GM18867 (cell line): ENCODE measurements at regions not wholly inside any gene's neighbourhood (a gene's known extent, or its start where the extent isn't known, plus 50 kb on each side); places are given as distances from the start of the nearest gene placed in this dataset.
"Not testable (repeated sequence)": the region's sequence is repeated elsewhere in the genome, so short reads cannot be mapped to it uniquely, and the experiment has no call there.

Source experiments
- ATAC-seq: cut with Tn5 transposase; IDR thresholded peaks from one replicate; pipeline ENCODE4 v1.9.1; 2021; ENCODE audit warnings: mild to moderate bottlenecking, moderate library complexity; ENCODE audit not compliant: unreplicated experiment

DNA sequence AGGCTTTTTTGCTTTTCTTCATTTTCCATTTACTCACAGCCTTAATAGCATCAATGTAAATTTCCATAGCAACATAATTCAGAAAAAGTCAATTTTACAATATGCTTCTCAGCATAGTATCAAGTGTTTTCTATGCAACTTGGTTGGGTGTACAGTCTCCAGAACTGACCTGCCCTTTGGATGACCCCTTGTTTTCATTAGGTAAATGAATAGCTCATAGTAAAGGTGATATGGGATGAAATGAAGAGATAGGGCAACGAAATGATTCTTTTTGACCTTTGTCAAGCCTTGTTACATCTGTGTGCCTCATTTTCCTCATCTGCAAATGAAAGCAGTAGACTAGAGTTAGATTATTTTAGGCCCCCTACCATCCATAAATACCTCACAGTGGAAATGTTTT is 1081.0 kb downstream of the TMTC2 start:
- no peak for ATAC-seq

DNA sequence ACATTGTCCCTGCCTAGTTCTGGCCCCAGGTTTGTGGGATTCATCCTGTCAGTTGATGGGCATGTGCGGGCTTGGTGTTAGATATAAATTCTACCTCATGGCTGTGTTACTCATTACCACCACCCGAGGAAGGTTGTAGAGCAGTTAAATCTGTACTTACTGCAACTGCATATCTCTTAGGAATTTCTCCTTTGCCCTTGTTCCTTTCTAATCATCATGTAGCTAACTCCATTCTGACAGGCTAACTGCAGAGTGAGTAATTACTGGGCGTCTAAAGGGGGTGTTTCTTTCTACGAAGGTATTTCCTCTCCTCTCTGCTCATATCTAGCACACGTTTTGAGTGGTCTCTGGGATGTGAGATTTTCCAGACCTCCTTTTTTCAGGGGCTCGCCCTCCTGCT is 1076.7 kb downstream of the TMTC2 start:
- no peak for ATAC-seq

DNA sequence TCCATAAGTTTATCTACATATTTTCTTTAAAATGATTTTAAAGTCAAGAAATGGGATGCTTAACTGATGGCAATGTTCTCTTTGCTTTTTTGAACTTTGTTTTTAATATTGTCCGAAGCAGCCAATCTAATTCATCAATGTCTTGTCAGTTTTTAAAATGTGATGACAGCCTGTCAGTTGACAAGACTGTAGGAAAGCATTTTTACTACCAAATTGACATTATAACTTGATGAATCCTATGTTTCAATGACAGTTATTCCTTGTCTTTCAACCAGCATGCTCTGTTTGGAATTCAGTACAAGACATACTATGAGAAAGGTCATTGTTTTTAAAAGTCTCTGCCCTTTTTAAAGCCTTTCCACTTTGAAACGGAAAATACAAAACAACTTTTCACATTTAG is 1073.2 kb downstream of the TMTC2 start:
- ATAC-seq = no peak

DNA sequence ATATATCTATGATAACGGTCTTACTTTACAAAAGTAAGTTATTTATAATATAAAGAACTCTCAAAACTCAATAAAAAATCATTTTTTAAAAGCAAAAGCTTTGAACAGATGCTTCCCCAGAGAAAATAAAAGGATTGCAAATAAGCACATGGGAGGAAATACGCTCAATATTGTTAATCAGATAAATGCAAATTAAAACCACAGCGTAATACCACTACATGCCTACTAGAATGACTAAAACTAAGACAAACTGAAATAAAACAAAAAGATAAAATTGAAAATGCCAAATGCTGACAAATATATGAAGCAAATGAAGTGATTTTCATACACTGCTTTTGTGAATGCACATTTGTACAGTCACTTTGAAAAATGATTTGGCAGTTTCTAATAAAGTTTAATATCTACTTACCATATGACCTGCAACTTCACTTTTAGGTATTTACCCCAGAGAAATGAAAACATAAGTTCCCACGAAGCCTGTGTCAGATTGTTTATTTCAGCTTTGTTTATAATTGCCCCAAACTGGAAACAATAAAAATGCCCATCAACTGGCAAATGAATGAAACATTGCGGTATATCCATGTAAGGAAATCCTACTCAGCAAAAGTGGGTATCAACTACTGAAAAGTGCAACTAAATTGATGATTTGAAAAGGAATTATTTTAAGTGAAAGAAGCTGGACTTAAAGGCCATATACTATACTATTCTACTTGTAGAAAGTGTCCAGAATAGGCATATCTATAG is 1072.4 kb downstream of the TMTC2 start:
- ATAC-seq = no peak

DNA sequence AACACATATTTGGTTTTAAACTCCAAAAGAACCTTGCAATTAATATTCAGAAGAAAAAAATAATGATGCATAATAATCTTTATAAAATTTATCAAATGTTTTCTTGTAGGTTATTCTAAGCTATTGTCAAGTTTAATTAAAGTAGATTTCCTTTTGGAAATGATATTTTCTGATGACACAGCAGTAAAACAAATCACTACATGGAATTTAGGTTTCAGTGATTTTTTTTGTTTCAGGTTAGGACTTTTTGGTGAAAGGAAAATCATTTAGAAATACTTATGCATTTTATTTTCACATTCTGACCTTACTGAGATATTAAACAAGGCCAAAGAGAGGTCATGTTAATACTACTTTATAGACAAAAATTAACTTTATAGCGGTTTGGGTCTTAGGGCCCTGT is 1067.2 kb downstream of the TMTC2 start:
- ATAC-seq = no peak

DNA sequence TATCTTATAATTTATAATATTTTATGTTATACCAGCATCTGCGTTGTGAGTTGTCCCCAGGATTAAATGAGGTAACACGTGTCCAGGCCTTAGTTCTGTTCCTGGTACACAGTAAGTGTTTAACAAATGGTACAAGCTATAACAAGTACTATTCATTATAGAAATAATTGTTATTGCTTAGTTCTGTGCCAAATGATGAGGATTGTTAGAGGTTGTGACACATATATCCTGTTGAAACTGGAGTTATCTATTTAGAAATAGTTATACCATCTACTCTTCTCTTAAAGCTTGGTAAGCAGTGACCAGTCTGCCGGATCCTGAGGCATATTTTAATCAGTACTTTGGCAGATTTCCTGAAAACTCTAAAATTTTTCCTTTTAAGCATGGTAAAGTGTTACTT is 1066.5 kb downstream of the TMTC2 start:
- no peak for ATAC-seq

DNA sequence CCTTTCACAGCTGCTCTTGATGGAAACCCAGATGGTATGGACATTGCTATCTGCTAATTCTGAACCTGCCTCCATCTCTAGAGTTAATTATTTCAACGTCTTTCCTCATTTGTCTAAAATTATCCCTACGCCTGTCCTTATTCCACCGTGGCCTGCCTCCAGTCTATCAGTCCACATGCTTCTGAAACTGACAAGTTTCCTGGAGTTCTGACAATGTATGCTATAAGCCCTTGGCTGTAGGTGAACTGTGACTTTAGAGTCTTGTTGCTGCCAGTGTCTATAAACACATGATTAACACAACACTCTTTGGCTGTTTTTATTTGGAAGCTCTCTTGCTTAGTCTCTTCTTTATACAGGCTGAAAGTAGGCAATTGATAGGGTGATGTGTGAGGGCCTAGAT is 1052.9 kb downstream of the TMTC2 start:
- ATAC-seq = no peak

DNA sequence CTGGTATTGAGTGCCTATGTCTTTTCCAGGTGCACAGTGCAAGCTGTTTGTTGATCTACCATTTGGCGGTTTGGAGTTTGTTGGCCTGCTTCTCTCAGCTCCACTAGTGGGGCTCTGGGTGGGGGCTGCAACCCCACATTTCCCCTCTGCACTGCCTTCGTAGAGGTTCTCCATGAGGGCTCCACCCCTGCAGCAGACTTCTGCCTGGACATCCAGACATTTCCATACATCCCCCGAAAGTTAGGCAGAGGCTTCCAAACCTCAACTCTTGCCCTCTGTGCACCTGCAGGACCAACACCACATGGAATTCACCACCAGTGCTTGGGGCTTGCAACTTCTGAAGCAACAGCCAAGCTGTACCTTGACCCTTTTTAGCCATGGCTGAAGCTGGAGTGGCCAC is 1024.1 kb downstream of the TMTC2 start:
- ATAC-seq = no peak

DNA sequence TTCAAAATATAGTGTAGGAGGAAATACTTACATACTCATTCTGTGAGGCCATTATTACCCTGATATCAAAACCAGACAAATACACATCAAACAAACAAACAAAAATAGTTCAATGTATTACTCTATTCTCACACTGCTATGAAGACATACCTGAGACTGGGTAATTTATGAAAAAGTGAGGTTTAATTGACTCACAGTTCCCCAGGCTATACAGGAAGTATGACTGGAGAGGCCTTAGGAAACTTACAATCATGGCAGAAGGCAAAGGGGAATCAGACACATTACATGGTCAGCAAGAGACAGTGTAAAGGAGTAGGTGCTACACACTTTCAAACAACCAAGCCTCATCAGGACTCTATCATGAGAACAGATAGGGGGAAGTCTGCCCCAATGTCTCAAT is 1023.2 kb downstream of the TMTC2 start:
- ATAC-seq = no peak

DNA sequence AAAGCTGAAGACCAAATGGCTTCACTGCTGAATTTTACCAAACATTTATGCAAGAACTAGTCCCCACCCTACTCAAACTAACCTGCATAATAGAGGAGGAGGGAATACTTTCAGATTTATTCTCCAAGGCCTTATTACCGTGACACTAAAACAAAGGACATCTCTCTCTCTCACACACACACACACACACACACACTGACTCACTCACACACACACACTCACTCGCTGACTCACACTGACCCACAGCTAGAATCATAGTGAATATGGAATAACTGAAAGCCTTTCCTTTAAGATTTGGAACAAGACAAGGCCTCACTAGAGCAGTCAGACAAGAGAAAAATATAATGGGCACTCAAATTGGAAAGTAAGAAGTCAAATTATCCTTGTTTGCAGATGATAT is 1014.1 kb downstream of the TMTC2 start:
- ATAC-seq = no peak

DNA sequence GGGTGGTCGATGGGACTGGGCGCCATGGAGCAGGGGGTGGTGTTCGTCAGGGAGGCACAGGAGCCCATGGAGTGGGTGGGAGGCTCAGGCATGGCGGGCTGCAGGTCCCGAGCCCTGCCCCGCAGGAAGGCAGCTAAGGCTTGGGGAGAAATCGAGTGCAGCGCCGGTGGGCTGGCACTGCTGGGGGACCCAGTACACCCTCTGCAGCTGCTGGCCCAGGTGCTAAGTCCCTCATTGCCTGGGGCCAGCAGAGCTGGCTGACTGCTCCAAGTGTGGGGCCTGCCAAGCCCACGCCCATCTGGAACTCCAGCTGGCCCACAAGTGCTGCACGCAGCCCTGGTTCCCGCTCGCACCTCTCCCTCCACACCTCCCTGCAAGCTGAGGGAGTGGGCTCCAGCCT is 1009.6 kb downstream of the TMTC2 start:
- ATAC-seq = not testable (repeated sequence)

DNA sequence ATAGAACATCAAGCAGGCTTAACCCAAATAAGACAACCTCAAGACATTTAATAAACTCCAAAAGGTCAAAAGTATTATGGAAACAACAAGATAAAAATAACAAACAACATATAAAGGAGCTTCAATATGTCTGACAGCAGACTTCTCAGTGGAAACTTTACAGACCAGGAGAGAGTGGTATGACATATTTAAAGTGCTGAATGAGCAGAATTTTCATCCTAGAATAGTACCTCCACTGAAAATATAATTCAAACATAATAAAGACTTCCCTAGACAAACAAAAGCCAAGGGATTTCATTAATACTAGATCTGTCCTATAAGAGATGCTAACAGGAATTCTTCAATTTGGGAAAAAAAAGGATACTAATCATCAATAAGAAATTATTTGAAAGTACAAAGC is 1005.0 kb downstream of the TMTC2 start:
- no peak for ATAC-seq

DNA sequence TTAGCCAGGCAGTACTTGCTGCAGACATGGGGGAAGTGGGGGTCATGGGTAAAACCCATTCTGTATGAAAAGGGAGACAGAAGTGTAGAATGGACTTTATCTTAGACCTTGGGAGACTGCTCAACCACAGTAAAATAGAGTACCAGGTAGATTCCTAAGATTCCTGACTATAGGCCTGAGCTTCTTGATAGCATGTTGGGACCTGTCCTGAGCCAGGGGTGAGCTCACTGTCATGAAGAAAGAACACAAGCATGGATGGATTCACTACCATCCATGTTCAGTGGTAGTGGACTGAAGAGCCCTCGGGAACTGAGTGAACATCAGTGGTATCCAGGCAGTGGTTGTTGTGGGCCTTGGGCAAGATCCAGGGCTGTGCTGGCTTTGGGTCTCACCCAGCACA is 1003.8 kb downstream of the TMTC2 start:
- ATAC-seq = no peak

DNA sequence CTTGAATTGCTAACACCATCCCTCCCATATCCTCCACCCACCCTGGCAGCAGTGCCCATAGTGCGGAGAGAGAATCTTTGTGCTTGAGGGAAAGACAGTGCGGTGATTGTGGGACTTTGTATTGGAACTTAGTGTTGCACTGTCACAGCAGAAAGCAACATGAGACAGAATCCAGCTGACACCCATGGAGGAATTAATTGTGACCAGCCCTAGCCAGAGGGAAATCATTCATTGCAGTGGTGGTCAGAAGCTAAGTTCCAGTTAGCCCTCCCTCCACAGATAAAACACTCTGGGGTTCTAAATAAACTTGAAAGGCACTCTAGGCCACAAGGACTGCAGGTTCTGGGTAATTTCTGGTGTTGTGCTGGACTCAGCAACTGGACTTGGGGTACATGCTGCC is 1002.6 kb downstream of the TMTC2 start:
- no peak for ATAC-seq

DNA sequence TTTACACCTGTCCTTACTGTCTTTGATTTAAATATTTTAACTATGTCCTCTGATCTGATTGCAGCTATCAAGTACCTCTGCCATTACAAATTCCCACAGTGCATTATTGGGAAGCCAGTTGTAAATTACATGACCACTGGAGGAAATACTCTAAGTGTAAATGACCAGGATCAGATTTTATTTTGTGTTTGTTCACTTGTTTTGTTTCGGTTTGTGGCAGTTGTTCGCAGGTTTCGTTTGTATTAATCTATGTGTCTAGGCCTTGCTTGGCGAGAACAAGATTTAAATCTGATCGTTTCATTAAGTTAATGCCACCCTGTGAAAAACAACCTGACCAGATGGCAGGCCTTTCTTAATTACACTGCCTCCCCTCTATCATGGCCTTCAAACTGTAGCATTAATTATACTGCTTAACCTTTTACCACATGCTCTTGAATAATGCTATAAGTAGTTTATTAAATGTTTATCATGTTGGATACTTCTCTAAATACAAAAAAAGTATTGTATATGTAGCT is 990.1 kb downstream of the TMTC2 start:
- ATAC-seq = no peak

DNA sequence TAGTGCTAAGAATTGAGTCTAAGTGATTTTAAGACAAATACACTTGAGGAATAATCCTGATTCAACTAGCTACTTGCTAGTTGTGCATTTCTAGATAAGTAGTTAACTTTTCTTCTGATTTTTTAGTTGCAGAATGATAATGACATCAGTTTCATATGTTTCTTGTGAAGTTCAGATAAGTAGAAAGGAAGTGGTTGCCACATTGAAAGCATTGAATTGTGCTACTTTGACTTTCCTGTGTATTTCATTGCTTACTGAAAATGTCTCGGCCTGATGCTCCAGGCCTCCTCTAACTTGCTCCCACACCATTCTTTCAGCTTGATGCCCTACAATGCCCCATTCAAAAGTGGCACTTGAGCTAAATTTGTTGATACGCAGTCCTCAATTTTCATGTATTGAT is 980.0 kb downstream of the TMTC2 start:
- ATAC-seq = no peak

DNA sequence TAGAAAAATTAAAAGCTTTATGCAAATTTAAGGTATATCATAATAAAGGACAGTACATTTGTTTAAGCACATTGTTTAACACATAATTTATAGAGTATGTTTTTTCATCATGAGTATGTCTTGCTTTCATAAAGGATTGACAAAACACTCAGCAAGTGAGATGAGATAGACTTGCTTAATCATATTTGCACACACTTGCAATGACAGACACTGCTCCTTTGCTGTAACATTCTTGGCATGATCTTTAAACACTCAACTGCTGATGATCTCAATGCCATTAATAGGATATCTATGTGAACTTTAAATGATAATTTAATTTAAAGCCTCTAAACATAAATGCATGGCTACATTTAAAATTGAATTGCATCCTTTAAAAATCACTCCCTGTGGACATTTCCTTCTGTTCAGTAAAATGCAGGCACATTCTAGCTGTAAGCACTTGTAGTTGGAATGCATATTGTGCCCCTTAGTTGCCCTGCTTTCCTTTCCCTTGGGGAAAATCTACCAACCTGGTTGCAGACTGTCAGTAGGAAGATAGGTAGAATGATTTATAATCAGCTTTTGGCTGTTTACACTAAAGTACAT is 979.0 kb downstream of the TMTC2 start:
- no peak for ATAC-seq

DNA sequence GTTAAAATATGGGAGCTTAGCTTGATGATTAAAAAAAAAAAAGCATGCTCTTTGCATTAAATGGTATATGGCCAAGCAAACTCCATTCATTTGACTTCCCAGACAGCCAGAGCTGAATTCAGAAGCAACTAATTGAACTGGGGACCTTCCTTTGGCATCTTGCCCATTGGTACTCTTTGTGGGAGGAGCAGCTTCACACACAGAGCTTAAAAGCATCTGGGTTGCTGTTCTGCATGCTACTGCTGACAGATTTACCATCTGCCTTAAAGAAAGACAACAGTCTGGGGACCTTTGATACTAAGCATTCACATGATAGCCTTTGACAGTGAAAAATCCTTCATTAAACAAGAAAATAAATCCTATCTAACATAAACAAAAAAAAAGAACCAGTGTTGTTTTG is 977.9 kb downstream of the TMTC2 start:
- no peak for ATAC-seq

DNA sequence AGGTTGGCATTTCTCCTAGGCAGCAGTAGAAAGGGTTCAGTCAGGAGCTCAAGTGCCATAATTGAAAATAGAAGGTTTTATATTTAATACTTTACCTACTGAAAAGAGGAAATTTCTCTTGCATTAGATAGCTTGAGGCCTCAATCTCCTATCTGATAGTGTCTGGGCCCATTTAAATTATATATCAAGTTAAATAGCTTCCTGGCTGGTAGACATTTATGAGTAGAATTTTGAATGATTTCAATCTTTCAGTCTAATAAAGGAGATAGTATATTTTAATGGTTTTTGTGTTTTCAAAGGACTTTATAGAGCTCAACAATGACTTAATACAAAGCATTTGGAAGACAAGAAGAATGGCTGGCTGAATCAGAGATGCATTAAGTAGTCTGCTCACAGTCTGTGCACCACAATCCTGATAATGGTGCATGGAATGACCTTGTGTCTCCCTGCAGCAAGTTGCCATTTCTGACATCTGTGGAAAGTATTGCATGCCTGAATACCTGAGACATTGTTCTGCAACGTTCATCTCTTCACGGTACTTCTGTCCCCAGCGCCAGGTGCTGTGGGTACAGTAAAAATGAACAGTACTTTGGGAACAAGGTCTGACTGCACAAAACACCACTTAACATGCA is 974.1 kb downstream of the TMTC2 start:
- ATAC-seq = no peak

DNA sequence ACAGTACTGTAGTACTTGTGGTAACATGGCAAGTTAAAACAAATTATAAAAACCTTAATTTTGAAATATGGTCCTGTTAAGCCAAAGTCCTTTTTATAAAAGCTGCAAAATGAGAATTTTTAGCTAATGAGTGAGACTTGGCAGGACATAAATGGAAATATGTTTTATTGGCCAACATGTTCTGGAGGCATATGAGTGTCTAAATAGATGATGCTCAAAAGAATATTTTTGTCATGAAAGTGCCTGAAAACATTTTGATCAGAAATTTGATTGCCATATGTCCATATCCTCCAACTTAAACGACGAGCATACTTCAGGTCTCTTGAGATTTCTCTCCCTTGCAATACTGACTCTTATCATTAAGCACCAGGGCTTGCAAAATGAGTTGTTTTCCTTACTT is 972.6 kb downstream of the TMTC2 start:
- ATAC-seq = no peak

DNA sequence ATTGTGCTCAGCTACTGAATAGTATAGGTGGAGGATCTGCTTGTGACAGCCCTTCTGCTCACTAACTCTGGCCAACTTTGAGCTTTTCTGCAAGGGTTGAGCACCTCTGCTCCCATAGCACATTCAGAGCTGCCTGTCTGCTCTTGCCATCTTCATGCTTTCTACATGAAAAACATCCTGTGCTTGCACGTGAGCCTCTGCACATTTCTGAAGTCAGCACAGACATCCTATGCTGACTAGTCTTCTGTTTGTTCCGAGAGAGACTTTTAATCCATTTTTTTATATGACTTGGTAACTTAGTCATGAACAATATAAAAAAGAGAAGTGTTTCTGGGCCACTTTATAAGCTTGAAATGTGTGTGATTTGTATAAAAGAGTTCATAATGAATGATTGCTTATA is 969.3 kb downstream of the TMTC2 start:
- no peak for ATAC-seq

DNA sequence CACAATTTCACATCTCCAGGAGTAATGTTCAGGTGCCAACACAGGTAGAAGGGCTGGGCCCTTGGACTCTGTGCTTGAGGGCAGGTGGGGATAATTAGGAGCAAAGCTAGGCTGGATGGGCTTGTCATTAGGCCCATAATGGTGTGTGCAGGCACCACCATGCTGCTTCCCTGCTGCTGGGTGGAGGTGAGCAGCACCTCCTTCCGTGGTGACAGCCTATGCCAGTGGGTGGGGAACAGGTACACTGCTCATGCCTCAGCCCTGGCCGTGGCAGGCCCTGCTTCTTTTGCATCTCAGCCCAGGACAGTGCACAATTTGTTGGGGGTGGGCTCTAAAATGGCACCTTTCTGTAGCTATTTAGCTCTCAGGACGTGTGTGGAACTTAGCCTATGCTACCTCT is 955.5 kb downstream of the TMTC2 start:
- no peak for ATAC-seq
